Cardiac muscle cell (in vitro differentiated cells and primary cell): ENCODE measurements at regions not wholly inside any gene's neighbourhood (a gene's known extent, or its start where the extent isn't known, plus 50 kb on each side); places are given as distances from the start of the nearest gene placed in this dataset.

Experiments used
- DNase-seq, 2 donors: peaks; one replicate each; pipeline versions ENCODE4 v3.0.0 to v3.0.0-alpha.2; 2010 to 2017; ENCODE audit warnings: low read depth in 1 of 2, low spot score in 1 of 2
- H3K27ac ChIP-seq: fragments of 200-600 bp; sonication (generic); 2 replicates; pipeline ENCODE4 v1.5.1; 2016
- H3K27me3 ChIP-seq: fragments of 200-600 bp; sonication (generic); 2 replicates; pipeline ENCODE4 v1.6.0; 2016; ENCODE audit warnings: control low read depth
- H3K36me3 ChIP-seq: fragments of 200-600 bp; sonication (generic); 2 replicates; pipeline ENCODE4 v1.5.1; 2016; ENCODE audit warnings: control low read depth
- H3K4me1 ChIP-seq: fragments of 200-600 bp; sonication (generic); 2 replicates; pipeline ENCODE4 v1.8.1; 2017; ENCODE audit warnings: low read depth, mild to moderate bottlenecking, mixed run types
- H3K4me3 ChIP-seq: fragments of 200-600 bp; sonication (generic); 2 replicates; pipeline ENCODE4 v1.5.1; 2016; ENCODE audit warnings: mild to moderate bottlenecking
- H3K9me3 ChIP-seq: fragments of 200-600 bp; sonication (generic); 2 replicates; pipeline ENCODE4 v1.5.1; 2017; ENCODE audit warnings: low read depth, mild to moderate bottlenecking, control low read depth
- CTCF ChIP-seq: IDR thresholded peaks from 2 replicates; pipeline ENCODE4 v1.5.1; 2012; ENCODE audit warnings: low read depth, mild to moderate bottlenecking, low read length

GRCh38 chr21:45354970-45355369, 50.0 kb upstream of the COL18A1 start:
- TF ChIP-seq CTCF: no peak
- Histone ChIP-seq H3K9me3 (no peaks in the 10 kb centered on the region), H3K27me3 (no peaks in the 10 kb centered on the region), H3K4me3 (no peak overlapping the region), H3K27ac (no peak overlapping the region), H3K36me3 (no peaks in the 10 kb centered on the region), H3K4me1 (peaks cover 13% of the 10 kb centered on the region)
- no peak for DNase-seq
